ENCODE measurements at regions not wholly inside any gene's neighbourhood (a gene's known extent, or its start where the extent isn't known, plus 50 kb on each side); places are given as distances from the start of the nearest gene placed in this dataset.

DNA sequence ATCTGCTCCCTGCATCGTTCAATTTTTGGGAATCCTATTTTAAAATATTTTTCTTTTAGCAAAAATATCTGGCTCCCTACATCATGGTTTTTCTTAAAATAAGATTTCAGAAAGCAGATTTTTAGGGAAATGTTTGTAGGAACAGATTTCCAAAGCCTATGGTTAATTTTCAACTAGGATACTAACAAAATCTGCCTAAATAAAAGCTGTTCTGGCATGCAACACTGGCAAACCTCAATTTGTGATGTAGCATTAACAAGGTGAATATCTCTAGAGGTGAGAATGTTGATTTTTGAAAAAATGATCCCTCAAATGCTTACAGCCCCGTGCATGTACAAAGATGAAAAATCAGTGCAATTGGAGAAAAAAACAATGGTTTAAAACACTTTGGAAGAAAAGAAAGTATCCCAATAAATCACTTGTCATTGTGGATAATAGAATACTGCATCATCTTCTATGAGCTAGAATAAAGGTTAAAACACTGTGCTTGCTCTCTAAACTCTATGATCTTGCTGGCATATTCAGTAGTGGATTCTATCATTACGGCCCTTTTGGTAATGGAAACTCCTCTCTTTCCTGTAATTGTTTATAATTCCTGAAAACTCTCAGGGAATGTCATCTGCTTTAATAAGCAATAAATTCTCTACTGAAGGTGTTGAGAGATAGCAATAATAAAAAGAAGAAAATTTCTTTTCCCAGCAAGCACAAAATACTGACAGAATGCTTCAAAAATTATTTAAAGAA, 97.6 kb downstream of the C4orf33 start:
- Histone ChIP-seq H3K27me3 (ENCODE audit: control insufficient read depth, insufficient read depth, low read length) (no peaks in the 10 kb centered on the region), H3K4me3 (ENCODE audit: low read depth, low read length) (no peak overlapping the region), H3K36me3 (ENCODE audit: control insufficient read depth, insufficient read depth, low read length) (no peaks in the 10 kb centered on the region)
- no peak for DNase-seq (ENCODE audit: low read depth)
- TF ChIP-seq, protein P1, sequence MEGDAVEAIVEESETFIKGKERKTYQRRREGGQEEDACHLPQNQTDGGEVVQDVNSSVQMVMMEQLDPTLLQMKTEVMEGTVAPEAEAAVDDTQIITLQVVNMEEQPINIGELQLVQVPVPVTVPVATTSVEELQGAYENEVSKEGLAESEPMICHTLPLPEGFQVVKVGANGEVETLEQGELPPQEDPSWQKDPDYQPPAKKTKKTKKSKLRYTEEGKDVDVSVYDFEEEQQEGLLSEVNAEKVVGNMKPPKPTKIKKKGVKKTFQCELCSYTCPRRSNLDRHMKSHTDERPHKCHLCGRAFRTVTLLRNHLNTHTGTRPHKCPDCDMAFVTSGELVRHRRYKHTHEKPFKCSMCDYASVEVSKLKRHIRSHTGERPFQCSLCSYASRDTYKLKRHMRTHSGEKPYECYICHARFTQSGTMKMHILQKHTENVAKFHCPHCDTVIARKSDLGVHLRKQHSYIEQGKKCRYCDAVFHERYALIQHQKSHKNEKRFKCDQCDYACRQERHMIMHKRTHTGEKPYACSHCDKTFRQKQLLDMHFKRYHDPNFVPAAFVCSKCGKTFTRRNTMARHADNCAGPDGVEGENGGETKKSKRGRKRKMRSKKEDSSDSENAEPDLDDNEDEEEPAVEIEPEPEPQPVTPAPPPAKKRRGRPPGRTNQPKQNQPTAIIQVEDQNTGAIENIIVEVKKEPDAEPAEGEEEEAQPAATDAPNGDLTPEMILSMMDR (IDR thresholded peaks at IDR 0.05; ENCODE audit: insufficient read depth, low read depth, low read length) = no peak
- POLR2A ChIA-PET = no interaction called here
- CTCF ChIA-PET = no interaction called here

DNA sequence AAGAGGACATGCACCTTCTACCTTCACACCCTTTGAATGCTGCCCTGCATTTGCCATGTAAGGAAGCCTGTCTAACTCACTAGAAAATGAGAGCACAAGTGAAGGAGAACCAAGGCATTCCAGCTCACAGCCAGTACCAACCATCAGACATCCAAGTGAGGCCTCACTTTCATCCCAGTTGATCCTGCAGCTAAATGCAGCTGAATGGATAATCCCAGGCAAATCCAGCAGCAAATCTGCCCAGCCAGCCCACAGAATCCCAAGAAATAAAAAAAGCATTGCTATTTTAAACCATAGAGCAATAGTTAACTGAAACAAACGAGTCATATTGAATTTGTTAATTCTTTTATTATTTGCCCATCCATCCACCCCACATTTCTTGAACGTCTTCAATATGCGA, 112.5 kb downstream of the C4orf33 start:
- Histone ChIP-seq H3K4me3 (ENCODE audit: low read depth, low read length) (no peak overlapping the region), H3K36me3 (ENCODE audit: control insufficient read depth, insufficient read depth, low read length) (no peaks in the 10 kb centered on the region), H3K27me3 (ENCODE audit: control insufficient read depth, insufficient read depth, low read length) (no peaks in the 10 kb centered on the region)
- ChIA-PET CTCF (no interaction called here), POLR2A (no interaction called here)
- no peak for DNase-seq (ENCODE audit: low read depth)
- TF ChIP-seq, protein P1 (IDR thresholded peaks at IDR 0.05; ENCODE audit: insufficient read depth, low read depth, low read length) = no peak

DNA sequence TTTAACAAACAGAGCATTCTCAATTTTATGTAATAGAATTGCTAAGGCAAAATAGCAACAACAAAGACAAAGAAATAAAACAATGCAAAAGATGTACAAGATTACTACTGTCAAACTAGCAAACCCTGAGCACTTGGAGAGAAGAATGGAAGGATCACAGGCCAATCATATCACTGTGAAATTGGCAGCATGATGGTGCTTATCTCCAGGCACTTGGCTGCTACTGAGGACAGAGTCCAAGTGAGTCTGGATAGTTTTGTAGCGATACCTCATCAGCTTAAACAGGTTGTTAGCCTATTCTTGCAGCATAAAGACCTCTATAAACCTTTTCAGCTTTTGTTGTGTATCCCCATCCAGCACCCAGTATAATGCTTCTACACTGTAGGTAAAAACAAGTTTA, 117.7 kb downstream of the C4orf33 start:
- ChIA-PET POLR2A (no interaction called here), CTCF (no interaction called here)
- no peak overlapping the region for H3K4me3 ChIP-seq (ENCODE audit: low read depth, low read length)
- no peaks in the 10 kb centered on the region for H3K36me3 ChIP-seq (ENCODE audit: control insufficient read depth, insufficient read depth, low read length)
- TF ChIP-seq, protein P1 (IDR thresholded peaks at IDR 0.05; ENCODE audit: insufficient read depth, low read depth, low read length) = no peak
- no peak for DNase-seq (ENCODE audit: low read depth)
- H3K27me3 ChIP-seq (ENCODE audit: control insufficient read depth, insufficient read depth, low read length) = no peaks in the 10 kb centered on the region

DNA sequence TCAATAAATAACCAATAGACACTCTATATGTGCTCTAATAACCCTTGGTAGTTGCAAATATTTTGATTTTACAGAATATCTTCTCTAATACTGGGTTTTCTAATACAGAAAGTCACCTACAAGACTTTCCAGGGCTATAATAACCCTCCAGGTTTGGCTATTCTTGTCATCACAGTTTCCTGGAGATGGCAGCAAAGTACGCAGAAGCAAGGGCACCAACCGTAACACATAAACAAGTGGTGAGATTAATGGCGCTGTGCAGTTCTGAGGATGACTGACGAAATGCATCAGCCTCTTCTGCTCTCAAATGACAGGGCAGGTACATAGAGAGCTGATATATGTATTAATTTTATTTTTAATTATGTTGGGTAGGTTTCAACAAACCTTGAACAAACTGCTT, 122.4 kb downstream of the C4orf33 start:
- DNase-seq (ENCODE audit: low read depth) = no peak
- Histone ChIP-seq H3K4me3 (ENCODE audit: low read depth, low read length) (no peak overlapping the region), H3K36me3 (ENCODE audit: control insufficient read depth, insufficient read depth, low read length) (no peaks in the 10 kb centered on the region), H3K27me3 (ENCODE audit: control insufficient read depth, insufficient read depth, low read length) (no peaks in the 10 kb centered on the region)
- TF ChIP-seq, protein P1 (IDR thresholded peaks at IDR 0.05; ENCODE audit: insufficient read depth, low read depth, low read length) = no peak
- ChIA-PET CTCF (no interaction called here), POLR2A (no interaction called here)

DNA sequence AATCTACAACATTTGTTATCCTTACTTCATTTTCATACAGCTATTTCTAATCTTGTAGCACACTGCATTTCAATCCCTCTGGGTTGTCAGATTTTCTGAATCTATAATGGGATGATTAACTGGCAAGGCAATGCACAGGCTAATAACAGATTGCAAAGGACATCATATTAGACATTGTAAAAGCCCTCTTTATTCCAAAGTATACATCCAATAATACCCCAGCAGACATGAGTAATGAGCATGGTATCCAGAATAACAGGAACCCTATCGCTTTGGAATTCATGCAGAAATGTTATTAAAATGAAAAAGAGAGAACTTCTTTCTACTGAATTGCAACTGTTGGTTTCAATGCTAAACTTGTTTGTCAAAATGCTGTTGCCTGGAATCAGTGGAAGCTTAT, 122.9 kb downstream of the C4orf33 start:
- Histone ChIP-seq H3K36me3 (ENCODE audit: control insufficient read depth, insufficient read depth, low read length) (no peaks in the 10 kb centered on the region), H3K4me3 (ENCODE audit: low read depth, low read length) (no peak overlapping the region), H3K27me3 (ENCODE audit: control insufficient read depth, insufficient read depth, low read length) (no peaks in the 10 kb centered on the region)
- ChIA-PET CTCF (no interaction called here), POLR2A (no interaction called here)
- DNase-seq (ENCODE audit: low read depth) = no peak
- TF ChIP-seq, protein P1 (IDR thresholded peaks at IDR 0.05; ENCODE audit: insufficient read depth, low read depth, low read length) = no peak
